RWPE1 (cell line): ENCODE measurements at regions not wholly inside any gene's neighbourhood (a gene's known extent, or its start where the extent isn't known, plus 50 kb on each side); places are given as distances from the start of the nearest gene placed in this dataset.

Experiments
- CTCF ChIA-PET: fragments of 350-600 bp; sonication (Branson Sonifier 250); formaldehyde crosslinking; extraction: SDS; loops from one replicate; lab custom pipeline; 2021; lab: Yijun Ruan, JAX
- POLR2A ChIA-PET: fragments of 400-600 bp; formaldehyde crosslinking; extraction: SDS; loops from one replicate; lab custom pipeline; 2020; ENCODE audit warnings: antibody characterized with exemption; ENCODE audit not compliant: low non-redundant PET; lab: Yijun Ruan, JAX
- DNase-seq: peaks from one replicate; pipeline ENCODE4 v3.0.0; 2012; ENCODE audit warnings: low spot score
- H3K27ac ChIP-seq: fragments of 450-650 bp; 2 replicates; pipeline ENCODE4 v1.5.1; 2017
- CTCF ChIP-seq: fragments of 450-650 bp; conservative IDR thresholded peaks from 2 replicates; pipeline ENCODE4 v1.5.1; 2017; ENCODE audit warnings: low read depth, mild to moderate bottlenecking

- POLR2A ChIA-PET: no interaction called here
Measured at GRCh38 chr6:113039005-113039404, 691.9 kb downstream of the RFPL4B start.

GRCh38 chr6:113047148-113047547, 700.0 kb downstream of the RFPL4B start:
- TF ChIP-seq CTCF: no peak
- ChIA-PET POLR2A (no interaction called here), CTCF (interaction anchor here (0.7 kb wide), 1 partner anchor 49 kb away, joined by 3 read pairs; no protein-coding TSS in a partner anchor)
- no peak overlapping the region for H3K27ac ChIP-seq
- DNase-seq: no peak

More at GRCh38 chr6:113039005-113039404, 691.9 kb downstream of the RFPL4B start:
- DNase-seq: no peak
- CTCF ChIA-PET: no interaction called here
- TF ChIP-seq CTCF: no peak
- no peak overlapping the region for H3K27ac ChIP-seq

- POLR2A ChIA-PET: no interaction called here
- DNase-seq: no peak
- CTCF ChIA-PET: no interaction called here
- no peak overlapping the region for H3K27ac ChIP-seq
- no peak for TF ChIP-seq CTCF
Measured at GRCh38 chr6:113047932-113048331, 700.8 kb downstream of the RFPL4B start.

- no peak for TF ChIP-seq CTCF
- CTCF ChIA-PET: interaction anchor here (0.6 kb wide), 1 partner anchor 372 kb away, joined by 3 read pairs; no protein-coding TSS in a partner anchor
- POLR2A ChIA-PET: no interaction called here
- DNase-seq: no peak
- no peak overlapping the region for H3K27ac ChIP-seq
Measured at GRCh38 chr6:113048741-113049140, 701.6 kb downstream of the RFPL4B start.

- ChIA-PET POLR2A (no interaction called here), CTCF (interaction anchor here (0.6 kb wide), 1 partner anchor 371 kb away, joined by 3 read pairs; no protein-coding TSS in a partner anchor)
- no peak for DNase-seq
- H3K27ac ChIP-seq: no peak overlapping the region
- TF ChIP-seq CTCF: no peak
Measured at GRCh38 chr6:113049190-113049589, 702.1 kb downstream of the RFPL4B start.

GRCh38 chr6:113050010-113050858, 703.1 kb downstream of the RFPL4B start:
- POLR2A ChIA-PET: no interaction called here
- H3K27ac ChIP-seq: no peak overlapping the region
- TF ChIP-seq CTCF: no peak
- no peak for DNase-seq
- CTCF ChIA-PET: no interaction called here
